Trophoblast cell (in vitro differentiated cells and primary cell): ENCODE measurements at regions not wholly inside any gene's neighbourhood (a gene's known extent, or its start where the extent isn't known, plus 50 kb on each side); places are given as distances from the start of the nearest gene placed in this dataset.

ENCODE experiments used
- DNase-seq, 2 donors: peaks; one replicate each; pipeline ENCODE4 v3.0.0-alpha.2; 2016
- H2AFZ ChIP-seq: 2 replicates; pipeline ENCODE4 v1.6.1; 2013; ENCODE audit warnings: low read length, moderate library complexity, mild to moderate bottlenecking; ENCODE audit not compliant: insufficient read depth, poor library complexity
- H2AK5ac ChIP-seq: 2 replicates; pipeline ENCODE4 v1.6.1; 2013; ENCODE audit warnings: mild to moderate bottlenecking, low read length
- H2BK120ac ChIP-seq: 2 replicates; pipeline ENCODE4 v1.6.1; 2013; ENCODE audit warnings: low read length, mild to moderate bottlenecking, moderate library complexity; ENCODE audit not compliant: insufficient read depth, poor library complexity
- H2BK12ac ChIP-seq: 2 replicates; pipeline ENCODE4 v1.6.1; 2013; ENCODE audit warnings: mild to moderate bottlenecking, low read length, moderate library complexity
- H2BK5ac ChIP-seq: 2 replicates; pipeline ENCODE4 v1.6.1; 2013; ENCODE audit warnings: low read length, low read depth, moderate library complexity, mild to moderate bottlenecking; ENCODE audit not compliant: poor library complexity
- H3K14ac ChIP-seq: 2 replicates; pipeline ENCODE4 v1.6.1; 2013; ENCODE audit warnings: mild to moderate bottlenecking, low read length
- H3K18ac ChIP-seq: 2 replicates; pipeline ENCODE4 v1.6.1; 2013; ENCODE audit warnings: mild to moderate bottlenecking, low read length
- H3K23ac ChIP-seq: 2 replicates; pipeline ENCODE4 v1.6.1; 2013; ENCODE audit warnings: low read length
- H3K27ac ChIP-seq: 2 replicates; pipeline ENCODE4 v1.5.1; 2013; ENCODE audit warnings: low read depth, mild to moderate bottlenecking, inconsistent platforms, low read length, moderate library complexity
- H3K27me3 ChIP-seq: 2 replicates; pipeline ENCODE4 v1.6.1; 2013; ENCODE audit warnings: inconsistent platforms, mild to moderate bottlenecking, low read length, moderate library complexity; ENCODE audit not compliant: insufficient read depth
- H3K36me3 ChIP-seq, 2 experiments: 1 replicate in 1 of 2; 2 replicates in 1 of 2; pipeline ENCODE4 v1.6.1; 2013; ENCODE audit warnings: low read length in 2 of 2, mild to moderate bottlenecking in 2 of 2, moderate library complexity in 1 of 2; ENCODE audit not compliant: insufficient read depth in 2 of 2, control insufficient read depth in 1 of 2
- H3K4ac ChIP-seq: 2 replicates; pipeline ENCODE4 v1.6.1; 2013; ENCODE audit warnings: low read depth, mild to moderate bottlenecking, low read length, moderate library complexity
- H3K4me1 ChIP-seq, 2 experiments: 1 replicate in 1 of 2; 2 replicates in 1 of 2; pipeline ENCODE4 v1.6.1; 2013; ENCODE audit warnings: low read length in 2 of 2, mild to moderate bottlenecking in 2 of 2, moderate library complexity in 1 of 2; ENCODE audit not compliant: insufficient read depth in 2 of 2, control insufficient read depth in 1 of 2
- H3K4me2 ChIP-seq: 2 replicates; pipeline ENCODE4 v1.6.1; 2013; ENCODE audit warnings: inconsistent platforms, mild to moderate bottlenecking, low read length, moderate library complexity
- H3K4me3 ChIP-seq: 2 replicates; pipeline ENCODE4 v1.5.1; 2013; ENCODE audit warnings: mild to moderate bottlenecking, low read depth, low read length, inconsistent platforms
- H3K79me1 ChIP-seq: one replicate; pipeline ENCODE4 v1.6.1; 2013; ENCODE audit warnings: low read length
- H3K79me2 ChIP-seq: 2 replicates; pipeline ENCODE4 v1.6.1; 2013; ENCODE audit warnings: low read length, mild to moderate bottlenecking; ENCODE audit not compliant: control insufficient read depth, insufficient read depth, poor library complexity
- H3K9ac ChIP-seq: 2 replicates; pipeline ENCODE4 v1.6.1; 2013; ENCODE audit warnings: mild to moderate bottlenecking, low read length
- H3K9me3 ChIP-seq: 2 replicates; pipeline ENCODE4 v1.6.1; 2013; ENCODE audit warnings: low read depth, mild to moderate bottlenecking, control low read depth, inconsistent platforms, low read length; ENCODE audit not compliant: insufficient read depth
- H4K12ac ChIP-seq: 2 replicates; pipeline ENCODE4 v1.6.1; 2013; ENCODE audit warnings: low read depth, mild to moderate bottlenecking, low read length, moderate library complexity
- H4K8ac ChIP-seq: 2 replicates; pipeline ENCODE4 v1.6.1; 2013; ENCODE audit warnings: low read depth, mild to moderate bottlenecking, low read length, moderate library complexity
- H4K91ac ChIP-seq: one replicate; pipeline ENCODE4 v1.6.1; 2013; ENCODE audit warnings: low read depth, mild to moderate bottlenecking, low read length, moderate library complexity
- WGBS: extraction: QIAGEN DNeasy Blood & Tissue Kit; methylation state at CpG from one replicate; pipeline ENCODE4 v1.1.7; 2013; ENCODE audit warnings: missing lambda C conversion rate; ENCODE audit not compliant: insufficient read length, insufficient coverage; ENCODE audit errors: extremely low coverage; 5-methylcytosine and 5-hydroxymethylcytosine counted together

GRCh38 chr20:11083841-11084240 lies 410.0 kb upstream of the JAG1 start:
- Histone ChIP-seq H3K36me3 (no peaks in the 10 kb centered on the region), H3K4ac (no peak overlapping the region), H2BK120ac (no peak overlapping the region), H3K27me3 (no peaks in the 10 kb centered on the region), H3K27ac (no peak overlapping the region), H3K4me3 (no peak overlapping the region), H2BK12ac (no peak overlapping the region), H3K4me1 (no peaks in the 10 kb centered on the region), H2AFZ (no peak overlapping the region), H3K4me2 (no peak overlapping the region), H2BK5ac (no peak overlapping the region), H4K91ac (no peak overlapping the region), H4K8ac (no peak overlapping the region), H3K79me1 (no peaks in the 10 kb centered on the region), H3K18ac (no peak overlapping the region), H4K12ac (no peak overlapping the region), H3K23ac (no peak overlapping the region), H3K9me3 (no peaks in the 10 kb centered on the region), H3K79me2 (no peaks in the 10 kb centered on the region), H3K14ac (no peak overlapping the region), H3K9ac (no peak overlapping the region), H2AK5ac (no peak overlapping the region)
- no peak for DNase-seq
- WGBS: no CpG with 5 or more reads among the region's 2 CpGs

DNA sequence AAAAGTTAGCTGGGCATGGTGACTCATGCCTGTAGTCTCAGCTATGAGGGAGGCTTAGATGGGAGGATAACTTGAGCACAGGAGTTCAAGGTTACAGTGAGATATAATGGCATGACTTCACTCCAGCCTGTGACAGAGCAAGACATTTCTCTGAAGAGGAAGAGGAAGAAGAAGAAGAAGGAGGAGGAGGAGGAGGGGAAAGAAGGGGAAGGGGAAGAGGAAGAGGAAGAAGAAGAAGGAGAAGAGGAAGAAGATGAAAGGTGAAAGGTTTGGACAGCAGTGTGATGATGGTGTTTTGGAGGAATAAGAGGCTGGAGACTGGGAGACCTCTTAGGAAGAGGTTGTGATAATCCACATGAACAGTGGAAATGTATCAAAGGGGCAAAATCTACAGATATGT lies 410.7 kb upstream of the JAG1 start:
- DNase-seq: no peak
- Histone ChIP-seq H4K91ac (no peak overlapping the region), H3K4ac (no peak overlapping the region), H3K4me3 (no peak overlapping the region), H3K27ac (no peak overlapping the region), H2BK120ac (no peak overlapping the region), H3K23ac (no peak overlapping the region), H3K4me1 (no peaks in the 10 kb centered on the region), H2BK12ac (no peak overlapping the region), H2AK5ac (no peak overlapping the region), H3K9me3 (no peaks in the 10 kb centered on the region), H2AFZ (no peak overlapping the region), H3K14ac (no peak overlapping the region), H3K4me2 (no peak overlapping the region), H3K18ac (no peak overlapping the region), H3K27me3 (no peaks in the 10 kb centered on the region), H3K79me1 (no peaks in the 10 kb centered on the region), H3K79me2 (no peaks in the 10 kb centered on the region), H2BK5ac (no peak overlapping the region), H3K36me3 (no peaks in the 10 kb centered on the region), H4K12ac (no peak overlapping the region), H4K8ac (no peak overlapping the region), H3K9ac (no peak overlapping the region)

- no peak overlapping the region for H3K4me2 ChIP-seq
- no peaks in the 10 kb centered on the region for H3K4me1 ChIP-seq
- H2AK5ac ChIP-seq: no peak overlapping the region
These were observed 413.2 kb upstream of the JAG1 start for GRCh38 chr20:11086970-11087369.

DNA sequence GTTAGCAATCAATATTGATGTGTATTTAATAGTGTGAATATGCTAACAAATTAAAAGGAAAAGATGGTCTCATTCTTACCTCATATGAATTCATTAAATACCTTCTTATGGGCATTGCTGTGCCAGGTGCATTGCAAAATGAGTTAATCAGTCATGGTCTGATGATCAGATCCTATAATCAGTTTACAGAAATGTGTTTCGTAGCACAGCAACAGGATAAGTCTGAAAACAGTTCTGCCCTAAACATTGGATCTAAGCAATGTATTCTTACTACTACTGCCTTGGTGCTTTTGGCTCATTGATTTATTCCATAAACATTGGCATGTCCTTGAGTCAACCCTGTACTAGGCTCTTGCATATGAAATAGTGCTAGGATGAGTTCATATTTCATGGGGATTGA lies 417.0 kb upstream of the JAG1 start:
- no CpG with 5 or more reads among the region's 1 CpG for WGBS
- Histone ChIP-seq H3K14ac (no peak overlapping the region), H3K27me3 (no peaks in the 10 kb centered on the region), H2AFZ (no peak overlapping the region), H4K91ac (no peak overlapping the region), H3K79me1 (no peaks in the 10 kb centered on the region), H3K27ac (no peak overlapping the region), H3K9me3 (no peaks in the 10 kb centered on the region), H3K4me1 (no peaks in the 10 kb centered on the region), H3K9ac (no peak overlapping the region), H3K4me2 (no peak overlapping the region), H2BK120ac (no peak overlapping the region), H2BK5ac (no peak overlapping the region), H4K12ac (no peak overlapping the region), H3K23ac (no peak overlapping the region), H3K4ac (no peak overlapping the region), H3K79me2 (no peaks in the 10 kb centered on the region), H4K8ac (no peak overlapping the region), H3K36me3 (no peaks in the 10 kb centered on the region), H3K18ac (no peak overlapping the region), H3K4me3 (no peak overlapping the region), H2AK5ac (no peak overlapping the region), H2BK12ac (no peak overlapping the region)
- no peak for DNase-seq

More at GRCh38 chr20:11086970-11087369, 413.2 kb upstream of the JAG1 start:
- H2AFZ ChIP-seq: no peak overlapping the region
- no peak overlapping the region for H4K8ac ChIP-seq
- no peak overlapping the region for H4K12ac ChIP-seq
- no peak for DNase-seq
- H3K14ac ChIP-seq: no peak overlapping the region
- no peak overlapping the region for H3K4me3 ChIP-seq
- no peaks in the 10 kb centered on the region for H3K27me3 ChIP-seq
- H2BK12ac ChIP-seq: no peak overlapping the region
- H3K79me2 ChIP-seq: no peaks in the 10 kb centered on the region
- no peak overlapping the region for H2BK5ac ChIP-seq
- H3K23ac ChIP-seq: no peak overlapping the region
- H3K18ac ChIP-seq: no peak overlapping the region
- no peak overlapping the region for H3K4ac ChIP-seq
- H3K27ac ChIP-seq: no peak overlapping the region
- no peaks in the 10 kb centered on the region for H3K36me3 ChIP-seq
- no peaks in the 10 kb centered on the region for H3K79me1 ChIP-seq
- H2BK120ac ChIP-seq: no peak overlapping the region
- no CpG with 5 or more reads among the region's 5 CpGs for WGBS
- H4K91ac ChIP-seq: no peak overlapping the region
- H3K9me3 ChIP-seq: no peaks in the 10 kb centered on the region
- H3K9ac ChIP-seq: no peak overlapping the region
